GM21723 (cell line): ENCODE measurements at regions not wholly inside any gene's neighbourhood (a gene's known extent, or its start where the extent isn't known, plus 50 kb on each side); places are given as distances from the start of the nearest gene placed in this dataset.

ENCODE experiments used
- ATAC-seq: cut with Tn5 transposase; IDR thresholded peaks from one replicate; pipeline ENCODE4 v1.9.1; 2021; ENCODE audit warnings: mild to moderate bottlenecking, moderate library complexity; ENCODE audit not compliant: unreplicated experiment

- ATAC-seq, result no peak
Measured at GRCh38 chr4:59068722-59069418, 1958.7 kb upstream of the IGFBP7 start.

- no peak for ATAC-seq
Measured at GRCh38 chr4:59086410-59086809, 1976.2 kb upstream of the IGFBP7 start.

GRCh38 chr4:59091146-59092142, 1981.3 kb upstream of the IGFBP7 start:
- ATAC-seq, result no peak

- no peak for ATAC-seq
Measured at GRCh38 chr4:59094505-59094904, 1984.3 kb upstream of the IGFBP7 start.

- ATAC-seq, result no peak
Measured at GRCh38 chr4:59102311-59102710, 1992.1 kb upstream of the IGFBP7 start.

GRCh38 chr4:59120287-59120814, 2010.2 kb upstream of the IGFBP7 start:
- no peak for ATAC-seq

- ATAC-seq, result no peak
Measured at GRCh38 chr4:59122626-59123025, 2012.4 kb upstream of the IGFBP7 start.

GRCh38 chr4:59126159-59126558, 2016.0 kb upstream of the IGFBP7 start:
- no peak for ATAC-seq

GRCh38 chr4:59127006-59127405, 2016.8 kb upstream of the IGFBP7 start:
- ATAC-seq, result no peak

- no peak for ATAC-seq
Measured at GRCh38 chr4:59127743-59128142, 2017.6 kb upstream of the IGFBP7 start.

- no peak for ATAC-seq
Measured at GRCh38 chr4:59135248-59135985, 2025.2 kb upstream of the IGFBP7 start.

GRCh38 chr4:59161249-59161648, 2038.9 kb upstream of the ADGRL3 start:
- no peak for ATAC-seq

GRCh38 chr4:59175617-59176016, 2024.5 kb upstream of the ADGRL3 start:
- ATAC-seq, result no peak

- no peak for ATAC-seq
Measured at GRCh38 chr4:59179372-59179771, 2020.8 kb upstream of the ADGRL3 start.

GRCh38 chr4:59180161-59180560, 2020.0 kb upstream of the ADGRL3 start:
- no peak for ATAC-seq

GRCh38 chr4:59180969-59181368, 2019.2 kb upstream of the ADGRL3 start:
- ATAC-seq, result no peak

GRCh38 chr4:59195839-59196238, 2004.3 kb upstream of the ADGRL3 start:
- ATAC-seq, result no peak

- no peak for ATAC-seq
Measured at GRCh38 chr4:59200992-59201391, 1999.1 kb upstream of the ADGRL3 start.

GRCh38 chr4:59217910-59218631, 1982.1 kb upstream of the ADGRL3 start:
- no peak for ATAC-seq

GRCh38 chr4:59222221-59222620, 1977.9 kb upstream of the ADGRL3 start:
- no peak for ATAC-seq
